GM12864 (cell line): ENCODE measurements at regions not wholly inside any gene's neighbourhood (a gene's known extent, or its start where the extent isn't known, plus 50 kb on each side); places are given as distances from the start of the nearest gene placed in this dataset.

Experiments
- DNase-seq: peaks from one replicate; pipeline ENCODE4 v3.0.0-alpha.2; 2011; ENCODE audit warnings: low read depth
- H3K4me3 ChIP-seq: 2 replicates; pipeline ENCODE4 v1.5.1; 2011; ENCODE audit warnings: mild to moderate bottlenecking, low read depth, low read length, control low read depth
- TF ChIP-seq, protein P1 (sequence below): IDR thresholded peaks from 2 replicates; pipeline ENCODE4 v1.5.1; 2011; ENCODE audit warnings: low read depth, mild to moderate bottlenecking, moderate library complexity, low read length, control low read depth, inconsistent platforms; ENCODE audit errors: missing control alignments

DNA sequence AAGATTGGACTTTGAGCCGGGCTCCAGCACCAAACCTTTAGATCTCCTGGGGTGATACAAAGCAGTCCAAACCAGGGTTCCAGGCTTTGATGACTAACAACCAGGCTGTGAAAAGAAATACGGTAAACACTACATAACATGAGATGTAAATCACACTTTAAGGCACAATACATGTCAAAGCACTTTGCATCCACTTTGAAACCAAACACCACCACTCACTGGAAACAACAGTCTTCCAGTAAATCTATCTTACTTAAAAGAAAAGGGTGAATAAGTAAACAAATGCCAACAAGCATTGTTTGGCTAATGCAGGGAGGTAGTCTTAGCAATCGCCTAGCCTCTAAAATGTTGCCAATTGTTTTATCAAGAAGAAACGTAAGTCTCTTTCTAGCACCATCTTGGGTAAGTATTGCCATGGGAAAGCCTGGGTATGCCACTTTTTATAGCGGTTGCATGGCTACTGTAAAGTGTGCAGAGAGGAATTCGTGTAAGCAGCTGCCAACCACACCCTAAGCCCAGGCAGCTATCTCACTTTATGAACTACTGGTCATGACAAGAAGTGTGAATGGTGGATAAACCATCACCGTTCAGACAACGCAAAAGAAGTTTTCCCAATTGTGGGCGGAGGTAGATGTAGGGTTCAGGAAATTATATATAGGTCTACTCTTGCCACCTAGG is 267.4 kb upstream of the PSMD7 start:
- TF ChIP-seq, protein P1, sequence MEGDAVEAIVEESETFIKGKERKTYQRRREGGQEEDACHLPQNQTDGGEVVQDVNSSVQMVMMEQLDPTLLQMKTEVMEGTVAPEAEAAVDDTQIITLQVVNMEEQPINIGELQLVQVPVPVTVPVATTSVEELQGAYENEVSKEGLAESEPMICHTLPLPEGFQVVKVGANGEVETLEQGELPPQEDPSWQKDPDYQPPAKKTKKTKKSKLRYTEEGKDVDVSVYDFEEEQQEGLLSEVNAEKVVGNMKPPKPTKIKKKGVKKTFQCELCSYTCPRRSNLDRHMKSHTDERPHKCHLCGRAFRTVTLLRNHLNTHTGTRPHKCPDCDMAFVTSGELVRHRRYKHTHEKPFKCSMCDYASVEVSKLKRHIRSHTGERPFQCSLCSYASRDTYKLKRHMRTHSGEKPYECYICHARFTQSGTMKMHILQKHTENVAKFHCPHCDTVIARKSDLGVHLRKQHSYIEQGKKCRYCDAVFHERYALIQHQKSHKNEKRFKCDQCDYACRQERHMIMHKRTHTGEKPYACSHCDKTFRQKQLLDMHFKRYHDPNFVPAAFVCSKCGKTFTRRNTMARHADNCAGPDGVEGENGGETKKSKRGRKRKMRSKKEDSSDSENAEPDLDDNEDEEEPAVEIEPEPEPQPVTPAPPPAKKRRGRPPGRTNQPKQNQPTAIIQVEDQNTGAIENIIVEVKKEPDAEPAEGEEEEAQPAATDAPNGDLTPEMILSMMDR: no peak
- no peak overlapping the region for H3K4me3 ChIP-seq
- DNase-seq: no peak

DNA sequence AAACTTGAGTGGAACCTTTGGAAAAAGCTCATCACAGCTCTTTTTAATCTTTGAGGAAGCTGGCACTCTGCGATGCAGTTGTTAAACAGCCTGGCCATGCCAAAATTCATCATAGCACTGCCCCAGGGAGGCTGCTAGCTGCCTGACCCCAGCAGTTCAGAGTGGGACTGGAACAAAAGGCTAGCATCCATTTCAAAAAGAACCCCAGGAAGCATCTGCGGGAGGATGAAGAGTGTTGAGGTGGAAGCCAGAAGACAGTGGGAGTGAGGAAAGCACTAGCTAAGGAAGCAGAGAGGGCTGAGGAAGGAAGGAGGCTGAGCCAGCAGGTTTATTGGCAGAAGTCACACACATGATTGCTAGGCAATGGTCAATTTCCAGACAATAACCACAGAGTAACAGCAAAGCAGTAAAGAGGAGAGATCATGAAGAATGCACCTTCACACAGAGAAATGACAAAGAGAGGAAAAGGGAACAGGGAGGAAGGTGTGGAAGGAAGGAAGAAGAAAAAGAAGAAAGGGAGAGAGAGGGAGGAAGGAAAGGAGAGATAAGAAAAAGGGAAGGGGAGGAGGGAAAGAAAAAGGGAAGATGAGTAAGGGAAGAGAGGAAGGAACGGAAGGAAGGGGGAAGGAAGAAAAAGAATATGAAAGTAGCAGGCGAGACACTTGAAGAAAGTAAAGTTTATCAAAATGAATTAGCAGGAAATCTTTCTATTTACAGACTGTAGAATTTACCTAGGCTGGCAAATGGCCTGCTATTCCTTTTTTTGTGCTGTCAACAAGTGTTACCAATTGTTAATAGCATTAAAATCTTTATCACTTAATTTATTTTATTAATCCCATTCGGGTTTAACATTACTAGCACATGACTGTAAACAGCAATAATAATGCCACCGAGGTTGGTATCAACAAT is 270.0 kb upstream of the PSMD7 start:
- no peak for DNase-seq
- H3K4me3 ChIP-seq: no peak overlapping the region
- TF ChIP-seq, protein P1: no peak

DNA sequence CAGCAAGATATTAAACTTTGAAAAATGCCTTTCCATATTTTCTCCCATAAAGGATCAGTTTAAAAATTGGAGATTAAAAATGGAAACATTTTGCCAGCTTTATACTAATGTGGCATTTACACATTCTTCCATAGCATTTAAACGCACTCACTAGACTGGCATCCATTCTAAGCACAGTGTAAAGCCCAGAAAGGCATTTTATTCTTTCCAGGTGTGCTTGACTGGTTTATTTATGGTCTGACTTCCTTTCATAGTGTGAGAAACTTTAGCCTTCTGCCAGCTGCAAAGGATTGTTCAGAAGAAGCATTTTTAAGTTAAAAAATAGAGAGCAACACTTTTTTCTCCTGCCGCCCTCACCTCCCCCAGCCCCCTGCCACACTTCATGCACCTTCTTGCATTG is 271.7 kb upstream of the PSMD7 start:
- H3K4me3 ChIP-seq: no peak overlapping the region
- TF ChIP-seq, protein P1: no peak
- DNase-seq: no peak

DNA sequence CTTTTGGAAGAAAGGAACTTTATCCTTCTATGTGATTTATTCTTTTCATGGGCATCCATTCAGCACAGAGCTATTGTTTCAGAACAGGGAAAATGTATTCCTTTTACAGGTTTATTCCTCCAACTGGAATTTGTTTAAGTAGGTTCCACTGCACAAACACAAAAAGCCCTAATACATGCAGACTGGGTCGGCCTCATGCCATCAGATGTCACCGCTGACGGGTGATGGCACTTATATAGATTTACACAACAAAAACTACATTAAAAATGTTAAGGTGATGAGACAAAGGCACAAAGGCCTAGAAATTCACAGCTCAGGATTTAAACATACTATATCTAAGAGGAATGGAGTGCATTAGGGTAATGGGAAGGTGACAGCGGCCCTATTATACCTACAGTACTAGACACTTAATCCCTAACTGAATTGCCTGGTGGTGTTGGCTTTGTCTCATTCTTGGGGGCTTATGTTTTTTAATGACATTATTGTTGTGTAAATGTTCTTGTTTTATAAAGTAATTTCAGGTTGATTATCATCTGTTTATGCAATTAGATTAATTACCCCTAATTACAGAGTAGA is 276.4 kb upstream of the PSMD7 start:
- DNase-seq: no peak
- no peak overlapping the region for H3K4me3 ChIP-seq
- TF ChIP-seq, protein P1: no peak

DNA sequence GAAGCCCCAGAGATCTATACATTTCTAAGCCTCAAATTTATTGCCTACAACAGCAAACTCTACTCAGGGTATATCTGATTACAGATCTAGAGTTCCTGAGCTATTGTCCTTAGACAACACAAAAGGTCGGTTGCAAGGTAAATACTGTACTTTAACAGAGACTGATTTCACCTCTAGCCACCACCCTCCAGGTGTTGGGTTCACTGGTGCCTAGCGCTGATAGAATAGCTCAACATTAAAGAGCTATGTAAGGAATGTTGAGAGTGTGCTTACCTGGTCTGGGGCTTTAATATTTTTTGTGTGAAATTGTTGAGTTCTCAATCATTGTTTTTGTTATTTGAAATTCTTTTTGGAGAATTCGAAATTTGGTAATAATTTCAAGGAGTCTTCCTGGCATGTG is 277.0 kb upstream of the PSMD7 start:
- no peak for DNase-seq
- TF ChIP-seq, protein P1: no peak
- H3K4me3 ChIP-seq: no peak overlapping the region

DNA sequence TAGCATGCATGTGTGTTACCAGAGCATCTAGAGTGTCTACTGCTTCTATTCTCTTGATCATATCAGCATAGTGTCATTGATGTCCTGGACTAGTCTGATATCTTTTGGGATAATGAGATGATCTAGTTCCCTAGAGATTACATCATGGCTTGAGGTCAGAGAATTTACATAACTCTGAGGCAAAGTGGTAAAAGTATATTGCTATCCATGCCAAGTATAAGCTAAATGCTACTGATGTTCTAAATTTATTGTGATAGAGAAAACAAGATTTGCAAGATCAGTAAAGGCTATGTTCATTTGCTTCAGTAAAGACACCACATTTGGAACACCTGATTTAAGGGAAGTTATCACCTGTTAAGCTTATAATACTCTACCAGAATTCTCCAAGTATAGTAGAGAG is 280.7 kb upstream of the PSMD7 start:
- TF ChIP-seq, protein P1: no peak
- H3K4me3 ChIP-seq: no peak overlapping the region
- DNase-seq: no peak
